ENCODE measurements at regions not wholly inside any gene's neighbourhood (a gene's known extent, or its start where the extent isn't known, plus 50 kb on each side); places are given as distances from the start of the nearest gene placed in this dataset.

GRCh38 chrX:94204524-94204923, 530.5 kb downstream of the FAM133A start:
- TF ChIP-seq, protein P1, sequence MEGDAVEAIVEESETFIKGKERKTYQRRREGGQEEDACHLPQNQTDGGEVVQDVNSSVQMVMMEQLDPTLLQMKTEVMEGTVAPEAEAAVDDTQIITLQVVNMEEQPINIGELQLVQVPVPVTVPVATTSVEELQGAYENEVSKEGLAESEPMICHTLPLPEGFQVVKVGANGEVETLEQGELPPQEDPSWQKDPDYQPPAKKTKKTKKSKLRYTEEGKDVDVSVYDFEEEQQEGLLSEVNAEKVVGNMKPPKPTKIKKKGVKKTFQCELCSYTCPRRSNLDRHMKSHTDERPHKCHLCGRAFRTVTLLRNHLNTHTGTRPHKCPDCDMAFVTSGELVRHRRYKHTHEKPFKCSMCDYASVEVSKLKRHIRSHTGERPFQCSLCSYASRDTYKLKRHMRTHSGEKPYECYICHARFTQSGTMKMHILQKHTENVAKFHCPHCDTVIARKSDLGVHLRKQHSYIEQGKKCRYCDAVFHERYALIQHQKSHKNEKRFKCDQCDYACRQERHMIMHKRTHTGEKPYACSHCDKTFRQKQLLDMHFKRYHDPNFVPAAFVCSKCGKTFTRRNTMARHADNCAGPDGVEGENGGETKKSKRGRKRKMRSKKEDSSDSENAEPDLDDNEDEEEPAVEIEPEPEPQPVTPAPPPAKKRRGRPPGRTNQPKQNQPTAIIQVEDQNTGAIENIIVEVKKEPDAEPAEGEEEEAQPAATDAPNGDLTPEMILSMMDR (conservative IDR thresholded peaks at IDR 0.05), result no peak
- no peak for TF ChIP-seq EZH2 (IDR thresholded peaks at IDR 0.05; ENCODE audit: low read depth)

All from PC-9 (cell line).